Body of pancreas (tissue), 4 donors: ENCODE measurements at regions not wholly inside any gene's neighbourhood (a gene's known extent, or its start where the extent isn't known, plus 50 kb on each side); places are given as distances from the start of the nearest gene placed in this dataset.
"Not testable (repeated sequence)": the region's sequence is repeated elsewhere in the genome, so short reads cannot be mapped to it uniquely, and the experiment has no call there.

Source experiments
- ATAC-seq: fragments of 150-250 bp; one replicate; pipeline ENCODE4 v1.9.1; 2016
- DNase-seq, 4 donors: peaks; one replicate each; pipeline ENCODE4 v3.0.0-alpha.2; 2019
- H3K27ac ChIP-seq, 4 donors: fragments of 200-600 bp; sonication (generic); 1 replicate in 3 of 4; 2 replicates in 1 of 4; pipeline versions ENCODE4 v1.5.1 to v1.6.1; 2016 to 2019; ENCODE audit warnings: mild to moderate bottlenecking in 1 of 4, mixed read lengths in 1 of 4, moderate library complexity in 1 of 4
- H3K27me3 ChIP-seq, 2 donors: fragments of 200-600 bp; sonication (generic); one replicate each; pipeline ENCODE4 v1.6.0; 2016; ENCODE audit warnings: mild to moderate bottlenecking in 1 of 2
- H3K36me3 ChIP-seq, 2 donors: fragments of 200-600 bp; sonication (generic); replicated peaks in 1 of 2; 2 replicates each; pipeline ENCODE4 v1.5.1; 2016; ENCODE audit warnings: low read depth in 2 of 2; ENCODE audit not compliant: insufficient read depth in 1 of 2
- H3K4me1 ChIP-seq: fragments of 200-600 bp; sonication (generic); one replicate; pipeline ENCODE4 v1.6.0; 2016
- H3K4me3 ChIP-seq, 2 donors: fragments of 200-600 bp; sonication (generic); 1 replicate in 1 of 2; 2 replicates in 1 of 2; pipeline ENCODE4 v1.5.1; 2016 to 2019
- H3K9me3 ChIP-seq, 3 donors: fragments of 200-600 bp; sonication (generic); 1 replicate in 2 of 3; 2 replicates in 1 of 3; pipeline ENCODE4 v1.5.1; 2016
- POLR2A ChIP-seq, 3 donors: fragments of 450-650 bp; IDR thresholded peaks; one replicate each; pipeline ENCODE4 v1.6.1; 2016; ENCODE audit warnings: antibody characterized with exemption in 3 of 3, mild to moderate bottlenecking in 2 of 3
- WGBS, 2 donors: methylation state at CpG; one replicate each; pipeline ENCODE4 v1.1.5; 2017; 5-methylcytosine and 5-hydroxymethylcytosine counted together
- intact Hi-C: fragments of 100-400 bp; cut with DNase I; formaldehyde crosslinking; loops from one replicate; pipeline ENCODE4 v1.15.1; 2023
- TF ChIP-seq, protein P1 (sequence below), 7 experiments: fragments of 450-650 bp in 4 of 7; fragments of 200-600 bp in 3 of 7; sonication (generic) in 3 of 7; IDR thresholded peaks; one replicate each; pipeline ENCODE4 v1.5.1; 2016 to 2019; ENCODE audit warnings: antibody characterized with exemption in 7 of 7

- H3K27ac ChIP-seq, result no peak overlapping the region
- WGBS, 2 donors, result 85 to 86% methylated on average over 4 of the region's 4 CpGs
- H3K4me3 ChIP-seq, result no peak overlapping the region
- no peak for ATAC-seq
- H3K4me1 ChIP-seq, result no peaks in the 10 kb centered on the region
- TF ChIP-seq, protein P1, sequence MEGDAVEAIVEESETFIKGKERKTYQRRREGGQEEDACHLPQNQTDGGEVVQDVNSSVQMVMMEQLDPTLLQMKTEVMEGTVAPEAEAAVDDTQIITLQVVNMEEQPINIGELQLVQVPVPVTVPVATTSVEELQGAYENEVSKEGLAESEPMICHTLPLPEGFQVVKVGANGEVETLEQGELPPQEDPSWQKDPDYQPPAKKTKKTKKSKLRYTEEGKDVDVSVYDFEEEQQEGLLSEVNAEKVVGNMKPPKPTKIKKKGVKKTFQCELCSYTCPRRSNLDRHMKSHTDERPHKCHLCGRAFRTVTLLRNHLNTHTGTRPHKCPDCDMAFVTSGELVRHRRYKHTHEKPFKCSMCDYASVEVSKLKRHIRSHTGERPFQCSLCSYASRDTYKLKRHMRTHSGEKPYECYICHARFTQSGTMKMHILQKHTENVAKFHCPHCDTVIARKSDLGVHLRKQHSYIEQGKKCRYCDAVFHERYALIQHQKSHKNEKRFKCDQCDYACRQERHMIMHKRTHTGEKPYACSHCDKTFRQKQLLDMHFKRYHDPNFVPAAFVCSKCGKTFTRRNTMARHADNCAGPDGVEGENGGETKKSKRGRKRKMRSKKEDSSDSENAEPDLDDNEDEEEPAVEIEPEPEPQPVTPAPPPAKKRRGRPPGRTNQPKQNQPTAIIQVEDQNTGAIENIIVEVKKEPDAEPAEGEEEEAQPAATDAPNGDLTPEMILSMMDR (IDR thresholded peaks at IDR 0.05), result no peak
- no peak for TF ChIP-seq POLR2A (IDR thresholded peaks at IDR 0.05)
- no peaks in the 10 kb centered on the region for H3K27me3 ChIP-seq
- no peak for DNase-seq
- intact Hi-C loops, result no loop called here
- H3K9me3 ChIP-seq, result no peaks in the 10 kb centered on the region
- no peaks in the 10 kb centered on the region for H3K36me3 ChIP-seq
Measured at GRCh38 chr2:184041777-184042176, 556.6 kb upstream of the ZNF804A start.

- no peak for TF ChIP-seq POLR2A (IDR thresholded peaks at IDR 0.05)
- TF ChIP-seq, protein P1 (IDR thresholded peaks at IDR 0.05), result no peak
- intact Hi-C loops, result no loop called here
- Histone ChIP-seq H3K27me3 (no peaks in the 10 kb centered on the region), H3K27ac (no peak overlapping the region), H3K4me3 (no peak overlapping the region), H3K4me1 (no peaks in the 10 kb centered on the region), H3K9me3 (no peaks in the 10 kb centered on the region), H3K36me3 (no peaks in the 10 kb centered on the region)
- DNase-seq, result no peak
- ATAC-seq, result no peak
- 33 to 54% methylated on average over 3 of the region's 3 CpGs for WGBS, 2 donors
Measured at GRCh38 chr2:184047536-184047935, 550.8 kb upstream of the ZNF804A start.

GRCh38 chr2:184049566-184049965 lies 548.8 kb upstream of the ZNF804A start:
- WGBS, 2 donors, result 90 to 92% methylated on average over 2 of the region's 2 CpGs
- H3K27ac ChIP-seq, result no peak overlapping the region
- intact Hi-C loops, result no loop called here
- no peaks in the 10 kb centered on the region for H3K27me3 ChIP-seq
- no peaks in the 10 kb centered on the region for H3K36me3 ChIP-seq
- ATAC-seq (no peak), DNase-seq (no peak)
- H3K9me3 ChIP-seq, result no peaks in the 10 kb centered on the region
- peaks cover 12% of the 10 kb centered on the region for H3K4me1 ChIP-seq
- no peak overlapping the region for H3K4me3 ChIP-seq
- TF ChIP-seq, protein P1 (IDR thresholded peaks at IDR 0.05), result no peak
- no peak for TF ChIP-seq POLR2A (IDR thresholded peaks at IDR 0.05)

GRCh38 chr2:184053326-184053725 lies 545.0 kb upstream of the ZNF804A start:
- H3K27ac ChIP-seq, result peak overlapping the region in 2 of 4 donors; percentile 47 to 63
- no peaks in the 10 kb centered on the region for H3K27me3 ChIP-seq
- H3K36me3 ChIP-seq, result no peaks in the 10 kb centered on the region
- no peak overlapping the region for H3K4me3 ChIP-seq
- 27 to 32% methylated on average over 3 of the region's 3 CpGs for WGBS, 2 donors
- no peak for TF ChIP-seq POLR2A (IDR thresholded peaks at IDR 0.05)
- TF ChIP-seq, protein P1 (IDR thresholded peaks at IDR 0.05), result no peak
- intact Hi-C loops, result no loop called here
- DNase-seq (peak; percentile 29 to 58 (median 36)), ATAC-seq (peak; percentile 93)
- peaks cover 12% of the 10 kb centered on the region for H3K4me1 ChIP-seq
- H3K9me3 ChIP-seq, result no peaks in the 10 kb centered on the region

DNA sequence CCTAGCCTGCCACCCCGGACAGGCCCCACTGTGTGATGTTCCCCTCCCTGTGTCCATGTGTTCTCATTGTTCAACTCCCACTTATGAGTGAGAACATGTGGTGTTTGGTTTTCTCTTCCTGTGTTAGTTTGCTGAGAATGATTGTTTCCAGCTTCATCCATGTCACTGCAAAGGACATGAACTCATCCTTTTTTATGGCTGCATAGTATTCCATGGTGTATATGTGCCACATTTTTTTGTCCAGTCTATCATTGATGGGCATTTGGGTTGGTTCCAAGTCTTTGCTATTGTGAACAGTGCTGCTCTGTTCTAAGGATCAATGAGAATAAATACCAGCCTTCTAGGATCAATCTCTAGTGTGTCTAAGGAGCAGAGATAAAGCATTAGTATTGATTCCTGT lies 543.9 kb upstream of the ZNF804A start:
- H3K4me3 ChIP-seq, H3K27me3 ChIP-seq, ATAC-seq, H3K9me3 ChIP-seq, H3K36me3 ChIP-seq, intact Hi-C loops, DNase-seq, H3K27ac ChIP-seq: not testable (repeated sequence)
- 94 to 100% methylated on average over 1 of the region's 1 CpG for WGBS, 2 donors
- H3K4me1 ChIP-seq, result peaks cover 12% of the 10 kb centered on the region
